ENCODE measurements at regions not wholly inside any gene's neighbourhood (a gene's known extent, or its start where the extent isn't known, plus 50 kb on each side); places are given as distances from the start of the nearest gene placed in this dataset.

- DNase-seq (no peak), ATAC-seq (ENCODE audit: low FRiP score in 2 of 2) (no peak)
- H3K36me3 ChIP-seq, result no peaks in the 10 kb centered on the region
- 91 to 93% methylated on average over 2 of the region's 2 CpGs for WGBS, 2 donors
- TF ChIP-seq POLR2A (IDR thresholded peaks at IDR 0.05), result no peak
- TF ChIP-seq EP300 (IDR thresholded peaks at IDR 0.05), result no peak
- TF ChIP-seq CTCF (IDR thresholded peaks at IDR 0.05), result no peak
- TF ChIP-seq POLR2AphosphoS5 (IDR thresholded peaks at IDR 0.05), result no peak
- no peaks in the 10 kb centered on the region for H3K4me1 ChIP-seq
- no peaks in the 10 kb centered on the region for H3K9me3 ChIP-seq
- H3K4me3 ChIP-seq, result no peak overlapping the region
- no peak overlapping the region for H3K27ac ChIP-seq
- H3K27me3 ChIP-seq, result no peaks in the 10 kb centered on the region
These were observed 241.9 kb upstream of the DCN start for GRCh38 chr12:91424506-91424905.

GRCh38 chr12:91423693-91424050, 241.1 kb upstream of the DCN start:
- Histone ChIP-seq H3K4me3 (no peak overlapping the region), H3K36me3 (no peaks in the 10 kb centered on the region), H3K9me3 (no peaks in the 10 kb centered on the region), H3K4me1 (no peaks in the 10 kb centered on the region), H3K27ac (no peak overlapping the region), H3K27me3 (no peaks in the 10 kb centered on the region)
- 34 to 54% methylated on average over 2 of the region's 2 CpGs for WGBS, 2 donors
- no peak for TF ChIP-seq CTCF (IDR thresholded peaks at IDR 0.05)
- no peak for TF ChIP-seq EP300 (IDR thresholded peaks at IDR 0.05)
- no peak for TF ChIP-seq POLR2AphosphoS5 (IDR thresholded peaks at IDR 0.05)
- no peak for TF ChIP-seq POLR2A (IDR thresholded peaks at IDR 0.05)
- ATAC-seq (ENCODE audit: low FRiP score in 2 of 2) (no peak), DNase-seq (no peak)

- 45 to 48% methylated on average over 7 of the region's 7 CpGs for WGBS, 2 donors
- DNase-seq (no peak), ATAC-seq (ENCODE audit: low FRiP score in 2 of 2) (no peak)
- H3K9me3 ChIP-seq, result no peaks in the 10 kb centered on the region
- no peaks in the 10 kb centered on the region for H3K36me3 ChIP-seq
- no peak for TF ChIP-seq CTCF (IDR thresholded peaks at IDR 0.05)
- no peak for TF ChIP-seq EP300 (IDR thresholded peaks at IDR 0.05)
- TF ChIP-seq POLR2AphosphoS5 (IDR thresholded peaks at IDR 0.05), result no peak
- TF ChIP-seq POLR2A (IDR thresholded peaks at IDR 0.05), result no peak
- H3K4me3 ChIP-seq, result no peak overlapping the region
- H3K27ac ChIP-seq, result no peak overlapping the region
- H3K27me3 ChIP-seq, result no peaks in the 10 kb centered on the region
- no peaks in the 10 kb centered on the region for H3K4me1 ChIP-seq
These were observed 240.4 kb upstream of the DCN start for GRCh38 chr12:91422811-91423692.

GRCh38 chr12:91422127-91422526, 239.5 kb upstream of the DCN start:
- Histone ChIP-seq H3K36me3 (no peaks in the 10 kb centered on the region), H3K27ac (no peak overlapping the region), H3K9me3 (no peaks in the 10 kb centered on the region), H3K4me3 (no peak overlapping the region), H3K4me1 (no peaks in the 10 kb centered on the region), H3K27me3 (no peaks in the 10 kb centered on the region)
- WGBS, 2 donors, result 64 to 66% methylated on average over 1 of the region's 1 CpG
- TF ChIP-seq EP300 (IDR thresholded peaks at IDR 0.05), result no peak
- no peak for TF ChIP-seq CTCF (IDR thresholded peaks at IDR 0.05)
- TF ChIP-seq POLR2A (IDR thresholded peaks at IDR 0.05), result no peak
- DNase-seq (no peak), ATAC-seq (ENCODE audit: low FRiP score in 2 of 2) (no peak)

- H3K36me3 ChIP-seq, result no peaks in the 10 kb centered on the region
These were observed 237.2 kb upstream of the DCN start for GRCh38 chr12:91419809-91420208.

More at GRCh38 chr12:91419809-91420208, 237.2 kb upstream of the DCN start:
- no peak overlapping the region for H3K27ac ChIP-seq
- H3K4me1 ChIP-seq, result no peaks in the 10 kb centered on the region
- no peak overlapping the region for H3K4me3 ChIP-seq
- DNase-seq (no peak), ATAC-seq (ENCODE audit: low FRiP score in 2 of 2) (no peak)
- H3K9me3 ChIP-seq, result no peaks in the 10 kb centered on the region
- no peaks in the 10 kb centered on the region for H3K27me3 ChIP-seq
- TF ChIP-seq POLR2AphosphoS5 (IDR thresholded peaks at IDR 0.05) (no peak), CTCF (IDR thresholded peaks at IDR 0.05) (no peak), EP300 (IDR thresholded peaks at IDR 0.05) (no peak), POLR2A (IDR thresholded peaks at IDR 0.05) (no peak)
